GM12878 (cell line): ENCODE measurements at regions not wholly inside any gene's neighbourhood (a gene's known extent, or its start where the extent isn't known, plus 50 kb on each side); places are given as distances from the start of the nearest gene placed in this dataset.

ENCODE experiments used
- ATAC-seq: fragments of 200-7000 bp; cut with Tn5 transposase; 3 replicates; pipeline ENCODE4 v1.9.1; 2020; ENCODE audit warnings: mild to moderate bottlenecking, moderate library complexity
- BruUV-seq: library from RNA; stranded (reverse); fragments of 400-500 nt; replicated peaks from 2 replicates; lab custom pipeline; 2021; lab: Mats Ljungman, UMichigan
- CTCF ChIA-PET: fragments of 300-600 bp; sonication (Branson Sonifier 250); formaldehyde crosslinking; extraction: SDS; loops from one replicate; lab custom pipeline; 2021; ENCODE audit warnings: inconsistent platforms; lab: Yijun Ruan, JAX
- POLR2A ChIA-PET: fragments of 350-600 bp; formaldehyde crosslinking; extraction: SDS; loops from one replicate; lab custom pipeline; 2021; ENCODE audit warnings: inconsistent platforms; lab: Charles Lee
- RAD21 ChIA-PET: fragments of 300-600 bp; sonication (Branson Sonifier 250); formaldehyde crosslinking; loops from one replicate; lab custom pipeline; 2023; ENCODE audit warnings: antibody characterized with exemption; ENCODE audit not compliant: unreplicated experiment; lab: Charles Lee
- SMC1A ChIA-PET: fragments of 300-600 bp; sonication (Branson Sonifier 250); formaldehyde crosslinking; loops from one replicate; lab custom pipeline; 2023; ENCODE audit not compliant: unreplicated experiment, uncharacterized antibody; lab: Charles Lee
- DNase-seq: peaks from one replicate; pipeline ENCODE4 v3.0.0-alpha.2; 2011; ENCODE audit warnings: low read depth, low spot score
- FAIRE-seq: peaks from 3 replicates; lab custom pipeline; 2011; peaks lifted over from hg19 to GRCh38; lab: Jason Lieb, UNC
- H2AFZ ChIP-seq: 2 replicates; pipeline ENCODE4 v1.6.0; 2011; ENCODE audit warnings: low read depth, low read length, control low read depth; ENCODE audit not compliant: control insufficient read depth
- H3K27ac ChIP-seq: 2 replicates; pipeline ENCODE4 v1.5.1; 2011; ENCODE audit warnings: control low read depth; ENCODE audit not compliant: control insufficient read depth, insufficient read depth
- H3K27me3 ChIP-seq, 2 experiments: replicated peaks in 1 of 2; 2 replicates each; pipeline versions ENCODE4 v1.6.0 to v1.6.1; 2011; ENCODE audit warnings: low read length in 1 of 2; ENCODE audit not compliant: control insufficient read depth in 2 of 2, insufficient read depth in 2 of 2
- H3K36me3 ChIP-seq, 2 experiments: 2 replicates each; pipeline ENCODE4 v1.5.1; 2011; ENCODE audit warnings: low read length in 1 of 2; ENCODE audit not compliant: control insufficient read depth in 2 of 2, insufficient read depth in 2 of 2
- H3K4me1 ChIP-seq: 2 replicates; pipeline ENCODE4 v1.6.1; 2011; ENCODE audit warnings: mild to moderate bottlenecking, low read length, moderate library complexity, mixed read lengths; ENCODE audit not compliant: control insufficient read depth, insufficient read depth
- H3K4me2 ChIP-seq: 2 replicates; pipeline ENCODE4 v1.6.0; 2011; ENCODE audit warnings: control low read depth; ENCODE audit not compliant: control insufficient read depth, insufficient read depth
- H3K4me3 ChIP-seq: fragments of 200-600 bp; sonication (generic); 2 replicates; pipeline ENCODE4 v1.5.1; 2016
- H3K79me2 ChIP-seq: 2 replicates; pipeline ENCODE4 v1.6.0; 2011; ENCODE audit warnings: low read length; ENCODE audit not compliant: control insufficient read depth, insufficient read depth
- H3K9ac ChIP-seq: 2 replicates; pipeline ENCODE4 v1.8.0; 2011; ENCODE audit warnings: low read length, control low read depth, mixed read lengths; ENCODE audit not compliant: control insufficient read depth, insufficient read depth
- H3K9me3 ChIP-seq: replicated peaks from 3 replicates; pipeline ENCODE4 v1.5.1; 2011; ENCODE audit warnings: mild to moderate bottlenecking, low read length; ENCODE audit not compliant: control insufficient read depth, insufficient read depth
- H4K20me1 ChIP-seq: 2 replicates; pipeline ENCODE4 v1.6.0; 2011; ENCODE audit not compliant: control insufficient read depth, insufficient read depth
- ZNF592 ChIP-seq: fragments of 450-650 bp; IDR thresholded peaks from 2 replicates; pipeline ENCODE4 v1.6.1; 2017; ENCODE audit warnings: mild to moderate bottlenecking, moderate library complexity
- WGBS: methylation state at CpG from one replicate; pipeline ENCODE4 v1.1.6; 2016; ENCODE audit warnings: low lambda C conversion rate; ENCODE audit not compliant: insufficient replicate concordance, insufficient coverage; ENCODE audit errors: missing lambda C conversion rate; 5-methylcytosine and 5-hydroxymethylcytosine counted together
- in situ Hi-C: fragments of 300-500 bp; cut with MboI; formaldehyde crosslinking; loops from 9 replicates; pipeline ENCODE4 v1.14.3; 2018; ENCODE audit warnings: mixed read lengths
- intact Hi-C: fragments of 100-400 bp; cut with micrococcal nuclease; formaldehyde crosslinking; loops from one replicate; pipeline ENCODE4 v1.14.2; 2022; ENCODE audit not compliant: unreplicated experiment
- TF ChIP-seq, protein P1 (sequence below): fragments of 450-650 bp; formaldehyde crosslinking; IDR thresholded peaks from 2 replicates; pipeline ENCODE4 v1.5.0; 2022; ENCODE audit warnings: mild to moderate bottlenecking, missing genetic modification characterization

- Histone ChIP-seq H2AFZ (no peak overlapping the region), H3K79me2 (no peaks in the 10 kb centered on the region), H3K27me3 (no peaks in the 10 kb centered on the region), H4K20me1 (no peaks in the 10 kb centered on the region), H3K9ac (no peak overlapping the region), H3K4me2 (no peak overlapping the region), H3K4me3 (no peak overlapping the region), H3K9me3 (no peaks in the 10 kb centered on the region), H3K36me3 (no peaks in the 10 kb centered on the region), H3K4me1 (no peaks in the 10 kb centered on the region), H3K27ac (no peak overlapping the region)
- 55% methylated on average over 1 of the region's 1 CpG for WGBS
- CTCF ChIA-PET, result interaction anchor here (1.5 kb wide), 1 partner anchor 18 kb away, joined by 3 read pairs; no protein-coding TSS in a partner anchor
- ATAC-seq (no peak), DNase-seq (no peak), FAIRE-seq (no peak)
- in situ Hi-C loops (no loop called here), intact Hi-C loops (no loop called here)
- BruUV-seq, result no TSS peak
- POLR2A ChIA-PET, result interaction anchor here (0.7 kb wide), 1 partner anchor 38 kb away, joined by 3 read pairs; no protein-coding TSS in a partner anchor
- TF ChIP-seq ZNF592, result no peak
- TF ChIP-seq, protein P1, sequence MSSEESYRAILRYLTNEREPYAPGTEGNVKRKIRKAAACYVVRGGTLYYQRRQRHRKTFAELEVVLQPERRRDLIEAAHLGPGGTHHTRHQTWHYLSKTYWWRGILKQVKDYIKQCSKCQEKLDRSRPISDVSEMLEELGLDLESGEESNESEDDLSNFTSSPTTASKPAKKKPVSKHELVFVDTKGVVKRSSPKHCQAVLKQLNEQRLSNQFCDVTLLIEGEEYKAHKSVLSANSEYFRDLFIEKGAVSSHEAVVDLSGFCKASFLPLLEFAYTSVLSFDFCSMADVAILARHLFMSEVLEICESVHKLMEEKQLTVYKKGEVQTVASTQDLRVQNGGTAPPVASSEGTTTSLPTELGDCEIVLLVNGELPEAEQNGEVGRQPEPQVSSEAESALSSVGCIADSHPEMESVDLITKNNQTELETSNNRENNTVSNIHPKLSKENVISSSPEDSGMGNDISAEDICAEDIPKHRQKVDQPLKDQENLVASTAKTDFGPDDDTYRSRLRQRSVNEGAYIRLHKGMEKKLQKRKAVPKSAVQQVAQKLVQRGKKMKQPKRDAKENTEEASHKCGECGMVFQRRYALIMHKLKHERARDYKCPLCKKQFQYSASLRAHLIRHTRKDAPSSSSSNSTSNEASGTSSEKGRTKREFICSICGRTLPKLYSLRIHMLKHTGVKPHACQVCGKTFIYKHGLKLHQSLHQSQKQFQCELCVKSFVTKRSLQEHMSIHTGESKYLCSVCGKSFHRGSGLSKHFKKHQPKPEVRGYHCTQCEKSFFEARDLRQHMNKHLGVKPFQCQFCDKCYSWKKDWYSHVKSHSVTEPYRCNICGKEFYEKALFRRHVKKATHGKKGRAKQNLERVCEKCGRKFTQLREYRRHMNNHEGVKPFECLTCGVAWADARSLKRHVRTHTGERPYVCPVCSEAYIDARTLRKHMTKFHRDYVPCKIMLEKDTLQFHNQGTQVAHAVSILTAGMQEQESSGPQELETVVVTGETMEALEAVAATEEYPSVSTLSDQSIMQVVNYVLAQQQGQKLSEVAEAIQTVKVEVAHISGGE (CRISPR knock-in tag), result no peak
- SMC1A ChIA-PET, result no interaction called here
- RAD21 ChIA-PET, result no interaction called here
Observed at GRCh38 chr7:7018290-7018689, 164.1 kb upstream of the C1GALT1 start.
